ENCODE measurements at regions not wholly inside any gene's neighbourhood (a gene's known extent, or its start where the extent isn't known, plus 50 kb on each side); places are given as distances from the start of the nearest gene placed in this dataset.

DNA sequence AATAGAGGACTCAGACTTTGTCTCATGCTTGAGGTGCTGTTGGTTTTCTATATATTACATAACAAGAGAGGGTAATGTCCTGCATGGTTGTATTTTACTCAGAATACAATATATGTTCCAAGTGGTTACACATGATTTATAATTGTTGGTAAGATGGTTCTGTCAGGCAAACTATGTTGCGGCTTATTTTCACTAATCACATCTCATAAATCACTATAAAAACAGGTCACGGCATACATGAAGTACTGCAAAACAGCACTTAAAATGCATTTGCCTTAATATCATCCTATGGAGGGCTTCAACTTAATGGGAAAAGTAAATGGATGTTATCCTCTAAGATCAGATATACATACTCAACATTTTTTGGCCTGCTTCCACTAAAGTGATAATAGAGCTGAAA, 246.0 kb upstream of the ARSJ start:
- CTCF ChIA-PET (ENCODE audit: partially characterized antibody), result no interaction called here
- Histone ChIP-seq H2AK5ac (ENCODE audit: low read depth, low read length) (no peak overlapping the region), H3K4ac (replicated peaks; ENCODE audit: insufficient read length, low read depth, low read length) (no peak overlapping the region), H3K36me3 (ENCODE audit: control insufficient read depth in 2 of 4, insufficient read depth in 4 of 4, low read length in 3 of 4) (no peaks in the 10 kb centered on the region), H4K5ac (ENCODE audit: insufficient read length, low read depth, low read length) (no peak overlapping the region), H2BK5ac (ENCODE audit: low read depth, low read length) (no peak overlapping the region), H2BK12ac (ENCODE audit: low read depth, low read length) (no peak overlapping the region), H3K23me2 (ENCODE audit: low read depth, low read length) (no peaks in the 10 kb centered on the region; the same call in 1 of the 2 replicates), H4K8ac (ENCODE audit: extremely low read depth, insufficient read depth, low read length) (no peak overlapping the region), H3K14ac (ENCODE audit: insufficient read length) (no peak overlapping the region), H3K79me1 (ENCODE audit: low read depth, low read length) (no peaks in the 10 kb centered on the region), H3K27ac (ENCODE audit: low read depth, low read length) (no peak overlapping the region), H2BK120ac (replicated peaks; ENCODE audit: low read depth, low read length) (no peak overlapping the region), H2BK20ac (ENCODE audit: low read length) (no peak overlapping the region), H3K27me3 (replicated peaks in 1 of 4; ENCODE audit: control insufficient read depth in 3 of 4, extremely low read depth in 1 of 4, insufficient read depth in 3 of 4, low read length in 3 of 4) (no peaks in the 10 kb centered on the region), H3K9ac (replicated peaks in 1 of 4; ENCODE audit: extremely low read depth in 1 of 4, low read depth in 3 of 4, low read length in 3 of 4) (no peak overlapping the region), H2BK15ac (ENCODE audit: low read length) (no peak overlapping the region), H2AFZ (ENCODE audit: low read length) (no peak overlapping the region), H4K20me1 (replicated peaks in 1 of 2; ENCODE audit: control insufficient read depth in 1 of 2, insufficient read depth in 2 of 2, low read length in 2 of 2) (no peaks in the 10 kb centered on the region), H3K9me3 (ENCODE audit: insufficient read depth in 2 of 2, low read depth in 1 of 2, low read length in 1 of 2) (no peaks in the 10 kb centered on the region), H3K4me1 (replicated peaks in 1 of 4; ENCODE audit: control insufficient read depth in 3 of 4, insufficient read depth in 4 of 4, low read length in 3 of 4) (peaks cover 0 to 5% (median 1%) of the 10 kb centered on the region in 4 experiments; a peak in 1 of 7 replicates), H3K4me3 (ENCODE audit: extremely low read depth in 1 of 4, insufficient read depth in 2 of 4, low read depth in 3 of 4, low read length in 4 of 4) (no peak overlapping the region), H3K18ac (ENCODE audit: extremely low read depth, low read length) (no peak overlapping the region), H4K91ac (replicated peaks; ENCODE audit: insufficient read length, low read length) (no peak overlapping the region), H3K23ac (ENCODE audit: insufficient read length) (no peak overlapping the region), H3K79me2 (ENCODE audit: control insufficient read depth in 1 of 2, insufficient read depth in 2 of 2, low read length in 2 of 2) (no peaks in the 10 kb centered on the region), H3K56ac (replicated peaks; ENCODE audit: insufficient read length, low read depth, low read length) (no peak overlapping the region), H3K4me2 (ENCODE audit: insufficient read depth in 1 of 2, low read depth in 2 of 2, low read length in 2 of 2) (no peak overlapping the region)
- DNase-seq (ENCODE audit: low read depth in 1 of 2, low spot score in 2 of 2), result no peak
- POLR2A ChIA-PET (ENCODE audit: partially characterized antibody), result no interaction called here
- no peak for FAIRE-seq
- 48% methylated on average over 2 of the region's 2 CpGs; no CpG with 5 or more reads in 1 of the 2 experiments for WGBS, 2 experiments (ENCODE audit: extremely low coverage in 1 of 2, insufficient coverage in 1 of 2, insufficient read length in 1 of 2, insufficient replicate concordance in 2 of 2, low coverage in 1 of 2, low lambda C conversion rate in 2 of 2, missing lambda C conversion rate in 1 of 2)
- TF ChIP-seq BRCA1 (IDR thresholded peaks at IDR 0.05; ENCODE audit: low read depth, low read length) (no peak), TBP (IDR thresholded peaks at IDR 0.05; ENCODE audit: low read depth, low read length) (no peak), CREB1 (IDR thresholded peaks at IDR 0.05) (no peak), CBX8 (IDR thresholded peaks at IDR 0.05; ENCODE audit: borderline replicate concordance, low read depth, low read length) (no peak), CHD1 (IDR thresholded peaks at IDR 0.05; ENCODE audit: low read depth, low read length) (no peak), SP1 (IDR thresholded peaks at IDR 0.05; ENCODE audit: low read depth, low read length) (no peak), E2F6 (IDR thresholded peaks at IDR 0.05) (no peak), NANOG (IDR thresholded peaks at IDR 0.05; ENCODE audit: insufficient read depth, low read depth, low read length, poor library complexity, severe bottlenecking) (no peak), HDAC2 (IDR thresholded peaks at IDR 0.05; ENCODE audit: borderline replicate concordance in 1 of 2, low read depth in 2 of 2, low read length in 2 of 2) (no peak), TCF12 (IDR thresholded peaks at IDR 0.05; ENCODE audit: low read depth, low read length) (no peak), GTF2F1 (IDR thresholded peaks at IDR 0.05; ENCODE audit: borderline replicate concordance, low read depth, low read length) (no peak), POU5F1 (IDR thresholded peaks at IDR 0.05; ENCODE audit: low read depth, low read length) (no peak)

All from H1 (cell line).